ENCODE measurements at regions not wholly inside any gene's neighbourhood (a gene's known extent, or its start where the extent isn't known, plus 50 kb on each side); places are given as distances from the start of the nearest gene placed in this dataset.

- TF ChIP-seq, protein P1, sequence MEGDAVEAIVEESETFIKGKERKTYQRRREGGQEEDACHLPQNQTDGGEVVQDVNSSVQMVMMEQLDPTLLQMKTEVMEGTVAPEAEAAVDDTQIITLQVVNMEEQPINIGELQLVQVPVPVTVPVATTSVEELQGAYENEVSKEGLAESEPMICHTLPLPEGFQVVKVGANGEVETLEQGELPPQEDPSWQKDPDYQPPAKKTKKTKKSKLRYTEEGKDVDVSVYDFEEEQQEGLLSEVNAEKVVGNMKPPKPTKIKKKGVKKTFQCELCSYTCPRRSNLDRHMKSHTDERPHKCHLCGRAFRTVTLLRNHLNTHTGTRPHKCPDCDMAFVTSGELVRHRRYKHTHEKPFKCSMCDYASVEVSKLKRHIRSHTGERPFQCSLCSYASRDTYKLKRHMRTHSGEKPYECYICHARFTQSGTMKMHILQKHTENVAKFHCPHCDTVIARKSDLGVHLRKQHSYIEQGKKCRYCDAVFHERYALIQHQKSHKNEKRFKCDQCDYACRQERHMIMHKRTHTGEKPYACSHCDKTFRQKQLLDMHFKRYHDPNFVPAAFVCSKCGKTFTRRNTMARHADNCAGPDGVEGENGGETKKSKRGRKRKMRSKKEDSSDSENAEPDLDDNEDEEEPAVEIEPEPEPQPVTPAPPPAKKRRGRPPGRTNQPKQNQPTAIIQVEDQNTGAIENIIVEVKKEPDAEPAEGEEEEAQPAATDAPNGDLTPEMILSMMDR (IDR thresholded peaks at IDR 0.05; ENCODE audit: extremely low read depth, missing control alignments): no peak
- DNase-seq (ENCODE audit: low spot score): no peak
Observed at GRCh38 chr18:44298566-44298965, 382.1 kb upstream of the SETBP1 start.

DNA sequence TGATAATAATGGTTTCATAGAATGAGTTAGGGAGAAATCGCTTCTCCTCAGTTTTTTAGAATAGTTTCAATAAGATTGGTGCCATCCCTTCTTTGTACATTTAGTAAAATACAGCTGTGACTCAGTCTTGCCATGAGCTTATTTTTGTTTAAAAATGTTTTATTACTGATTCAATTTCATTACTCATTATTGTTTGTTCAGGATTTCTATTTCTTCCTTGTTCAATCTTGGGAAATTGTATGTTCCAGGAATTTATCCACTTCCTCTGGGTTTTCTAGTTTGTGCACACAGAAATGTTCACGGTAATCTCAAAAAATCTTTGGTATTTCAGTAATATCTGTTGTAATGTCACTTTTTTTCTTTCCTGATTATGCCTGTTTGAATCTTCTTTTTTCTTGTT lies 371.5 kb upstream of the SETBP1 start:
- TF ChIP-seq, protein P1 (IDR thresholded peaks at IDR 0.05; ENCODE audit: extremely low read depth, missing control alignments): no peak
- DNase-seq (ENCODE audit: low spot score): no peak

GRCh38 chr18:44320619-44321460 lies 359.8 kb upstream of the SETBP1 start:
- TF ChIP-seq, protein P1 (IDR thresholded peaks at IDR 0.05; ENCODE audit: extremely low read depth, missing control alignments): no peak
- DNase-seq (ENCODE audit: low spot score): no peak

DNA sequence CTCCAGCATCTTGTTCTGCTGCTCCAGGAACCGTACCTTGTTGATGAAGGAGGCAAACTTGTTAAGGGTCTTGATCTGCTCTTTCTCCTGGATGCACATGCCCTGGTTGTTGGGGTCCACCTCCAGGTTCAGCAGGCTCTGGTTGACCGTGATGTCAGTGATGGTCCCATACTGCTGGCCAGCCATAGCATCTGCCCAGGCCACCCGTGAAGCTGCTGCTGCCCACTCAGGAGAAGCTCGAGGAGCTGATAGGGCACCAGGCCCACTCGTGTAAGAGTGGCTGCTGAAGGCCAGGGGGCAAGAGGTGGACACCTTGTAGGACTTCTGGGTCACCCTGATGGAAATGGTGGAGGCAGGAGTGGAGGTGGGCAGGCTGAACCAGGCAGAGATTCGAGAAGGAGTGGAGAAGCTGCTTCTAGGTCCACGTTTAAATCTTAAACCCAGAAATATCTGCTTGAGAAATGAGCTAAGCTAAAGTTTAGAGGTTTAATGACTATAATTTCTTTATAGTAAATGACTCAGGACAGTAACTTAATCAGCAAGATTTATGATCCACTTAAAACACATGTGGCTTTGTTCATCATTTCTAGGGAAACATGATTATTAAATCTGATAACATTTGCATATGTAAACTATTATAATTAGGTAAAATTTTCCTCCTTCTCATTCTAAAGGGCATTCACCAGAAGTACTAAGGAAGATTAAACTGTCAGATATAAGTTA lies 358.7 kb upstream of the SETBP1 start:
- TF ChIP-seq, protein P1 (IDR thresholded peaks at IDR 0.05; ENCODE audit: extremely low read depth, missing control alignments): no peak
- no peak for DNase-seq (ENCODE audit: low spot score)

- DNase-seq (ENCODE audit: low spot score): no peak
Observed at GRCh38 chr18:44323125-44323524, 357.6 kb upstream of the SETBP1 start.

GRCh38 chr18:44324361-44324760 lies 356.3 kb upstream of the SETBP1 start:
- TF ChIP-seq, protein P1 (IDR thresholded peaks at IDR 0.05; ENCODE audit: extremely low read depth, missing control alignments): no peak
- no peak for DNase-seq (ENCODE audit: low spot score)

More at GRCh38 chr18:44323125-44323524, 357.6 kb upstream of the SETBP1 start:
- TF ChIP-seq, protein P1 (IDR thresholded peaks at IDR 0.05; ENCODE audit: extremely low read depth, missing control alignments): no peak
